Left hindlimb (tissue), 1 donor: ENCODE measurements at regions not wholly inside any gene's neighbourhood (a gene's known extent, or its start where the extent isn't known, plus 50 kb on each side); places are given as distances from the start of the nearest gene placed in this dataset.

Experiments
- DNase-seq: peaks from one replicate; pipeline ENCODE4 v3.0.0-alpha.2; 2018

- DNase-seq, result no peak
These were observed 240.1 kb upstream of the PPP1R2C start for GRCh38 chrX:43018031-43018430.

GRCh38 chrX:43019021-43019420, 241.1 kb upstream of the PPP1R2C start:
- no peak for DNase-seq

GRCh38 chrX:43025806-43026315, 247.9 kb upstream of the PPP1R2C start:
- no peak for DNase-seq

- DNase-seq, result no peak
These were observed 286.1 kb upstream of the PPP1R2C start for GRCh38 chrX:43064096-43064495.

GRCh38 chrX:43065978-43066377, 288.0 kb upstream of the PPP1R2C start:
- no peak for DNase-seq

- DNase-seq, result no peak
These were observed 290.7 kb upstream of the PPP1R2C start for GRCh38 chrX:43068639-43069038.

- DNase-seq, result no peak
These were observed 305.1 kb upstream of the PPP1R2C start for GRCh38 chrX:43083016-43083415.

GRCh38 chrX:43087830-43088229, 309.9 kb upstream of the PPP1R2C start:
- DNase-seq, result no peak

GRCh38 chrX:43096830-43097229, 318.9 kb upstream of the PPP1R2C start:
- no peak for DNase-seq

- no peak for DNase-seq
These were observed 328.0 kb upstream of the PPP1R2C start for GRCh38 chrX:43106009-43106408.

GRCh38 chrX:43108828-43109227, 330.9 kb upstream of the PPP1R2C start:
- DNase-seq, result no peak

GRCh38 chrX:43121637-43122036, 343.7 kb upstream of the PPP1R2C start:
- no peak for DNase-seq

GRCh38 chrX:43139645-43140044, 361.7 kb upstream of the PPP1R2C start:
- no peak for DNase-seq

GRCh38 chrX:43140582-43140981, 362.6 kb upstream of the PPP1R2C start:
- DNase-seq, result no peak

GRCh38 chrX:43141885-43142284, 363.9 kb upstream of the PPP1R2C start:
- DNase-seq, result no peak

- DNase-seq, result no peak
These were observed 370.3 kb upstream of the PPP1R2C start for GRCh38 chrX:43148305-43148704.

- no peak for DNase-seq
These were observed 387.5 kb upstream of the PPP1R2C start for GRCh38 chrX:43165343-43165920.

- DNase-seq, result no peak
These were observed 388.9 kb upstream of the PPP1R2C start for GRCh38 chrX:43166874-43167273.

- DNase-seq, result no peak
These were observed 397.5 kb upstream of the PPP1R2C start for GRCh38 chrX:43175434-43175833.

- DNase-seq, result no peak
These were observed 398.7 kb upstream of the PPP1R2C start for GRCh38 chrX:43176686-43177085.

- DNase-seq, result no peak
These were observed 410.3 kb upstream of the PPP1R2C start for GRCh38 chrX:43188296-43188695.

- DNase-seq, result no peak
These were observed 433.6 kb upstream of the PPP1R2C start for GRCh38 chrX:43211570-43211969.

- no peak for DNase-seq
These were observed 437.9 kb upstream of the MAOA start for GRCh38 chrX:43218198-43218597.

GRCh38 chrX:43224496-43224895, 431.6 kb upstream of the MAOA start:
- no peak for DNase-seq

- no peak for DNase-seq
These were observed 430.3 kb upstream of the MAOA start for GRCh38 chrX:43225626-43226328.
